NCI-H82 (cell line): ENCODE measurements at regions not wholly inside any gene's neighbourhood (a gene's known extent, or its start where the extent isn't known, plus 50 kb on each side); places are given as distances from the start of the nearest gene placed in this dataset.
"Not testable (repeated sequence)": the region's sequence is repeated elsewhere in the genome, so short reads cannot be mapped to it uniquely, and the experiment has no call there.

Experiments used
- DNase-seq: peaks from one replicate; lab custom pipeline; 2025; lab: John Stamatoyannopoulos, UW

DNA sequence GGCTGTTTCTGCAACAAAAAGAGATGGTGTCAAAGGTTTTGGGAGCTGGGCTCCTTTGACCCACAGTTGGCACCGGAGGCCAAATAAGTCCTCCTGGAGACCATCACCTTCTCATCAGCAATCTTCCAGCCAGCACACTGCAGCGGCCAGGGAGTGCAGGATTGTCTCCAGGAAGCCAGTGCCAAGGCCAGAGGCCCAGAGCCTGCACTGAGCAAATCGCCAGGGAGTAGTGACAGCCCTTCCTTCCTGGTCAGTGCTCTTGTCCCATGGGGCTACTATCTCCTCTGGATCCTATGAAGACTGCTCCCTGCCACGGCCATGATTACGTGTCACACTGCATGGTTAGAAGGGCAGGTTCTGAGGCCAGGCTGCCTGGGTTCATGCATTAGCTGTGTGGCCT lies 134.3 kb upstream of the CRHR1 start:
- DNase-seq: no peak

DNA sequence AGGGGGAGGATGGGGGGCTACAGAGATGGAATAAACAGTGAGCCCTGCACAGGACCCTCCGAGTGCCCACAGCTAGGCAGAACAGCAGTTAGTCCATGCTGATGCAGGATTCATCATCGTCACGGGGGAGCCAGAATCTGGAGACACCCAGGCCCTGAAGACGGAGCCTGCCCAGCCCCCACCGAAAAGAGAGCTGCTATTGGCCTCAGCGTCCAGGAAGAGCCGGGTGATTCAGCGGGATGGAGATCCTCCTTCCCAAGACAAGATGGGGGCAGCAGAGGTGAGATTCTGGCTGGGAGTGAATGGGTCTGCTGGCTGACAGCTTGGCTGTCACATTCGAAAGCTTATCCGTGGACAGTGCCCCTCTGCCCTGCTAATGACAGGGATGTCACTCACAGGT lies 133.6 kb upstream of the CRHR1 start:
- DNase-seq: peak; percentile 45

DNA sequence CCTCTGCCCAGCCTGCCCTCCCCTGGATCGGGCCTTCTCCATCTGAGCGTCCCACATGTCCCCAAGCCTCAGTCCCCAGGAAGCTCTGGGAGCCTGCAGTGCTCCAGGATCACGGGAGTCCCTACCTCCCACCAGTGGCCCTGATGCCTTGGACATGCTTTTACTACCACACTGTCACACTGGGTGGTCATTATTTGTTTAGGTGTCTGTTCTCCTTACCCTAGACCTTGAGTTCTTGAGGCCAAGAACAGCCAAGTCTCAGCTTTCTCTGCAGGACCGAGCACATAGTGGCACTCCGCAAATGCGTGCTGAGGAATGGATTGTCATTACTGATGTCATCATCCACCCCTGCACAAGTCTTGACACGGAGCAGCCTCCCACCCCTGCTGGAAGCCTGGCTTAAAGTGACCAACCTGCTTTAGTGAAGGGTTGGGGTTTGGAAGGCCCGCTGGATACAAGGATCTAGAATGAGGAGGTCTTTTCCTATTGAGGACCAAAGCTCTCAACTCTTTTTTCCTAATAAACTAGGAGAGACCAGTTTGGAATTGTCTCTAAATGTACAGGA lies 132.9 kb upstream of the CRHR1 start:
- no peak for DNase-seq

DNA sequence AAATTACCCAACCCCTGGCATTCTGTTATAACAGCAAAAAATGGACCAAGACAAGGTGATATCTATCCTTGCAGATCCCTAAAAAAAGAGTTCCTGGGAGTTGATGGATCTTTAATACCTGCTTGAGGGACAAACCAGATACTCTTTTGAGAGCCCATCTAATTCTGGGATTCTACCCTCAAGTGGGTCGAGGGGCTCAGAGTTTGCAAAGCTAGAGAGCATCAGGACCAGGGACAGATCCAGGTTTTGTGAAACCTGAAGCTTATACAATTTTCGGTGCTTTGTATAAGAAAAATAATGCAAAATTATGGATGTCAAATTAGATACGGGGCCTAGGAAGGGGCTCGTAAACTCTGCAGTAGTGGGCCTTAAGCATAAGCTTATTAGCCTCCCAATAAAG lies 130.5 kb upstream of the CRHR1 start:
- peak; percentile 67 for DNase-seq

DNA sequence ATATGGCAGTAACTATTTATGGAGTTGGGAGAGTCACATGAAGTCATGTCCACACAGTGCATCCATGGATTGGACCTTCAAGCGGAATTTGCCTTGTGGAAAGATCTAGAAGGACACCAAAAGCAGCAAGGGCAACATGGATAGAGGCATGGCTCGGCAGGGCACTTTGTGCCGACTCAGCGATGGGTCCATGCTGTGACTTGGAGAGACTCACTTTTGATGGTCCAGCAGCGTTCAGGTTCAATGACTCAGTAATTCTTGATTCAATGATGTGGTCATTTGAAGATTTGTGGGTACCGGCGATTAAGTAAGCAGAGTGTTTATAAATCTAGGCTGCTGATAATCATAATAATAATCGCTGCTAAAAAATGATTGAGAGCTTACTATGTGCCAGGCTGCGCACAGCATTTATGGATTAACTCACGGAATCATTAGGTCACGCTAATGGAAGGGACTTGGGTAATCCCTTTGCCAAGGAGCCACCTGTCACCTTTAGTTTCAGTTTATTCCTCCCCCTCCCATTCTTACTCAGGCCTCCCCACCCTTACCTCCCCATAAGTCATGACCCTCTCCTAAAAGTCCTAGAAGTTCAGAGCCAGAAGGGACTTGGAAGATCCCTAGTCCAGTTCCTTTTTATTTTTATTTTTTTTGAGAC lies 127.5 kb upstream of the CRHR1 start:
- peak; percentile 94 for DNase-seq

DNA sequence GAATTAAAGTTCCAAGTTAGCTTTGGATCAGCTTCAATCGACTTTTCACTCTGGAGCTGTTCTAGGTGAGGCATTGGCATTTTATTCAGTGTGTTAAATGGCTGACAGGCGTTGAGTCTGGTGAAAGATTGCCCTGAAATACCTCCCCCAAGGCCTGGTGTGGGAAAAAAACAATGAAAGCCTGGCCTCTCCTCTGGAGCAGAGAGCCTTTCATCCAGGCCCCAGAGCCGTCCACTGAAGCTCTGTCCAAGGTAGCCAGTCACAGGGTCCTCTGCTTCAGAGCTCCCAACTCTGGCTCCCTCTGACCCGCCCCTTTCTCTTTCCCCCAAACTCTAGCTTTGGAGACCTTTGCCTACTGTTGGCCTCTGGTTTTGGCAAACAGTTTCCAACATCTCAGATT lies 123.6 kb upstream of the CRHR1 start:
- DNase-seq: no peak

DNA sequence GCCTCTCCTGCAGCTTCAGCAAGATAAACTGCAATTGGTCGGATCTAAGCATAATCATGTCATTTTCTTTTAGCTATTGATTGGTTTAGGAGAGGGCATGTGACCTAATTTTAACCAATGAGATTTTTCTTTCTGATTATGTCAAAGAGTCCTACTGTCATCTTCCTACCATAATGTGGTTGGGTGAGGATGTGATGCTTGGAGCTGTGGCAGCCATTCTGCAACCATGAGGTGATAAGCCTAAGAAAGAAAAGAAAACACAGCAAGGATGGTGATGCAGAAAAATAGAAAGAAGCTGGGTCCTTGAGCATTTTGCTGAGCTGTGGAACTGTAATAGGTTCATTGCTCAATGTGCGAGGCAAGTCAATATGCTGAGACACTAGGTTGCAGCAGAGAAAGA lies 121.7 kb upstream of the CRHR1 start:
- no peak for DNase-seq

DNA sequence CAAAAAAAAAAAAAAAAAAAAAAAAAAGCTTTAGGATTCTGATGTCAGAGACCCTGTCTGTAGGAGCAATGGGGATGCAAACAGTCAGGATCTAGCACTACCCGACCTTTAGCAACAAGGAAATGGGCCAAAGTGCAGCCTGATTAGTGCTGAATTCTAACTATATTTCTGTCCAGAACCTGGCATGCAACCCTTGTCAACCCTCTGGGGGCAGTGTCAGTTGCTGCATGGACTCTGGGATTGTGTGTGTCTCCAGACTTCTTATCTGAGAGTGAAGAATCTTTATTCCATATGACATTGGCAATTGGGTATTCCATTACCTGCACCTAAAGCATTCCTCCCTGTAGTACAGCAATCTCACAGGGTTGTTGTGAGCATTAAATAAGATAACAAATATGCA lies 120.3 kb upstream of the CRHR1 start:
- DNase-seq: peak; percentile 41

DNA sequence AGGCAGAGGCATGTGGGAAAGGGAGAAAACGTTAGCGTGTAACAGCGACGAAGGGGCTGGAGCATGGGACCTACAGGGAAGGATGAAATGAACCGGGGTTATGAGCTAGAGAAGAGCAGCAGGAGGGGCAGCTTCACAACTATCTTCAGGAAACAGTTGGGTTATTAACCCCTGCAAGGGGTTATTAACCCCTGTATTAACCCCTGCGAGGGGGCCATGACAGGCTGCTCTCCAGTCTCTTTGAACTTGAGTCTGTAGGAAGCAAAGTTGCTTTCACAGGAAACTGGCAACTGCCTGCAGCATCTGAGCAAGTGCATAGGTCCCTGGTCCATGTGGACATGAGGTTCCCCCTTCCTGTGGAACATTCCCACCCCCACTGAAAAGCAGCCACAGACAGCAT lies 119.2 kb upstream of the CRHR1 start:
- DNase-seq: no peak

DNA sequence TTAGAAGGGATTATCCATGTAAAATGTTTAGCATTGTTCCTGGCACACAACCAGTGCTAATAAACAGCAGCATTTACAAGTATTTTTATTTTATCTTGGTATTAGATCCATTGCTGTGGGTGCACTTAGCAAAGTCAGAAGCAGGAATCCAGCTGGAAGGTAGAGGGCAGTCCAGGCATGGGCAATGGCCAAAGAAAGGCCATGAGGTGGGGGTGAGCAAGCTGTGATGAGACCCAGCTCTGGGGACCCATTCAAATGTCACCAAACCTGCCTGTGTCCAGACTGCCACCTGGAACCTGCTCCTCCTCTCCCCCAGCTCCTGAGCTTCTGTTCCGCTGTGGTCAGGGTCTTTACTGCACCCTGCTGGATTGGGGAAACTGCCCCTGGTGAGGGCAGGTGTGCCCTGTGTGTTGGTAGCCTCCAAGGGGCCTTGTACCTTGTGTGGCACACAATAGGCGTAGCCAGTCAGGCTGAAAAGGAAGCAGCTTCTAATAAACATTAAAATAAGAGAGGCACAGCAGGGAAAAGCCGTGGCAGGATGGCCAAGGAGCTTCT lies 118.0 kb upstream of the CRHR1 start:
- peak; percentile 58 for DNase-seq

DNA sequence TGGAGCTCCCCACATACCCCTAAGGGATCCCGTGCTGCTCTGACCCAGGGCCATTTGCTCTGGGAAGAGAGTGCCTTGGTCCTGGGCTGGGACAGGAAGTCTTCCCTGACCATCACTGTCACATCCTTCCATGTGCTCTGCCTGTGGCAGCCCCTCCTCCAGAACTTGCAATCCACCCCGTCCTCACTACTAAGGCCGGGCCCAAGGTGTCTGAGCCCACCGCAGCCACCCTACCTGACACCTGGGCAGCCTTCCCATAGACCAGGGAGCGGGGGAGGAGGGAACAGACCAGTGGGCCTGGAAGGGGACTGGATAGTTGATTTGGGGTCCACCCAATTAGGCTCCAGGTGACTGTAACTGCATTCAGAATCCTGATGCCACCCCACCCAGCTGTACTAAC lies 117.5 kb upstream of the CRHR1 start:
- DNase-seq: no peak

DNA sequence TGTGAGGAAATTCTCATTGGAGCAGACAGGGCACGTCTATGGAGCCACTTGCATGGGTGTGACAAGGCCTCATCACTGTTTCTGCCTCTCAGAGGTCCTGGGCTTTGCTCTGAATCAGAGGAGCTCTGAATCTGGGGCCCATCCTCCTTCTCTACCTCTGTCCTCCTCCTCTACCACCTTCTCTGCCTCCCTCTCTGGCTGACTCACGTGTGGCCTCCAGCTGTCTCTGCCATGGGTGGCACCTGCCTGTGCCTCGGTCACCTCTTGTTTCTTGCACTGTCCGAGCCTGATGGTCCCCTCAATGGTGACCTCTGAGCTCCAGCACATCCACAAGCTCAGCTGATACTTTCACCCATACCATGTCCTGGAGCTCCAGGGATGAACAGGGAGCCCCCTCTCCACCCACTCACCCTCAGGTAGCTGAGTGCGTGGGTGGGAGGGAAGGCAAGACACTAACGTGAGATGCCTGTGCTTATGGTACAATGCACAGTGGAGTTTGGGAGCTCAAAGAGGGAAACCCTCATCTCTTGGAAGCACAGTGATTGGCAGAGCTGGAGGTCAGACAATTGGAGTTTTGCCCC lies 116.4 kb upstream of the CRHR1 start:
- no peak for DNase-seq

DNA sequence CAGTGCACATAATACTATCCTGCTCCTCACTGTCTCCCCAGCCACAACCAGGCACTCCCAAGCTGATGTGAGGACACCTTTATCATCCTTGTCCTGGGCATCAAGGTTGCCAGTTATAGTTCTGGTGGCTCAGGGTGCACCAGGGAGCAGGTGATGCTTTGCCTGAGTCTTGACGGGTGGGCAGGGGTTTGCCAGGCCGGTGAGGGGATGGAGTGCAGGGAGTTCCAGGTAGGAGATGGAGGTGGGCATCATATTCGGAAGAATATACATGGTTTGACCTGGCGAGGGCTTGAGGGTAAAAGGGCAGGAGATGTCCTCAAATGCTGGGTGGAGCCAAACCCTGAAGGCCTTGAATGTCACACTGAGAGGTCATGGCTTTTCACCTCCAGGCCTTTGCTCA lies 115.8 kb upstream of the CRHR1 start:
- no peak for DNase-seq

DNA sequence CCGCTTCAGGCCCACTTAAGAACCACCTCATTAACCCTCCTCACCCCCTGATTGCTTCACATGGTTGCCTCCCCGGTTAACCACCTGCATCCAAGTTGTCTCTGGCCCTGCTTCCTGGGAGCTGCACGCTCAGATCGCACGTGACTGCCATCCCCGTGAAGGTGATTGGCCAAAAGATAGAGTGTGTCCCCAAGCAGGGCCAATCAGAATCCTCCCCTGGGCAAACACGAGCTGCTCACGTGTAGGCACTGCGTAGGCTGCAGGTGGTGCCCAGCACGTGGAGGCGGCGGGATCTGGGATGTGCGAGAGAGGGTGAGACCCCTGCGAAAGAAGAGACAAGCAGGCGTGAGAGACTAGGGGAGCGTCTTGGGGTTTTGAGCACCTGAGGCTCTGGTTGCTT lies 111.8 kb upstream of the CRHR1 start:
- DNase-seq: no peak

DNA sequence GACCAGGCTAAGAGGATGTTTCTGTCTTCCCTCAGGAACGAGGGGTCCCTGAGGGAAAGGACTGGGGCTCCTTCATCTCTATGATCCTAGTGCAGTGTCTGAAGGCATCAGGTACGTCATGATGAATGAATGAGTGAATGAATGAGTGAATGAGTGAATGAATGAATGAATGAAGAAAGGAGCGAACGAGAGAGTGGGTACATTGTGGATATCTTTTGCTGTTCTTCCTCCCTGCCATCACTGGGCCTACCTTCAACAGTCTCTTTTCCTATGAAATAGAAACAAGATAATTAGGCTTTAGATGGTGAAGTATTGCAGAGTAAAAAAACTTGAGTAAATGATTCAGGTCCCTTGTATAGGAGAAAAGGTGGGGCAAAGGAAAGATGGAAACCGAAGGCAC lies 111.3 kb upstream of the CRHR1 start:
- DNase-seq: no peak

DNA sequence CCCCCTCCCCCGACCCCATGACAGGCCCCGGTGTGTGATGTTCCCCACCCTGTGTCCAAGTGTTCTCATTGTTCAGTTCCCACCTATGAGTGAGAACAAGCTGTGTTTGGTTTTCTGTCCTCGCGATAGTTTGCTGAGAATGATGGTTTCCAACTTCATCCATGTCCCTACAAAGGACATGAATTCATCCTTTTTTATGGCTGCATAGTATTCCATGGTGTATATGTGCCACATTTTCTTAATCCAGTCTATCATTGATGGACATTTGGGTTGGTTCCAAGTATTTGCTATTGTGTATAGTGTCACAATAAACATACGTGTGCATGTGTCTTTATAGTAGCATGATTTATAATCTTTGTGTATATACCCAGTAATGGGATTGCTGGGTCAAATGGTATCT lies 110.4 kb upstream of the CRHR1 start:
- not testable (repeated sequence) for DNase-seq

DNA sequence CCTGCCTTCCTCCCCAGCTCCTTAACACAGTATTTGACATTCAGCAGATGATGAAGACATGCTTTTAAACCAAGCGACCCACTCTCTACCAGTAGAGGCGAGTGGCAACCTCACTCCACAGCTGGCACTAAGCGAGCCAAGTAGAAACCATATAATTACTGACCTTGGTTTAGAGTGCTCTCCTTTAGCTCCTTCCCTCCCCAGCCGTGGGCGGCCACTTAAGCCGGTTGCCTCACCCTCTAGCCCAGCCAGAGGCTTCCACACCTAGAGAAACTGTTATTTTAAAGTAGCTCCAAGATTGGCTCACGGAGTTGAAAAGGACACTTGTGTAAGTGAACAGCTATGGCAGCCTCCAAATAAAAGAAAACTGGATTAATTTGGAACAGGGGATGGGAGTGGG lies 109.1 kb upstream of the CRHR1 start:
- DNase-seq: no peak

DNA sequence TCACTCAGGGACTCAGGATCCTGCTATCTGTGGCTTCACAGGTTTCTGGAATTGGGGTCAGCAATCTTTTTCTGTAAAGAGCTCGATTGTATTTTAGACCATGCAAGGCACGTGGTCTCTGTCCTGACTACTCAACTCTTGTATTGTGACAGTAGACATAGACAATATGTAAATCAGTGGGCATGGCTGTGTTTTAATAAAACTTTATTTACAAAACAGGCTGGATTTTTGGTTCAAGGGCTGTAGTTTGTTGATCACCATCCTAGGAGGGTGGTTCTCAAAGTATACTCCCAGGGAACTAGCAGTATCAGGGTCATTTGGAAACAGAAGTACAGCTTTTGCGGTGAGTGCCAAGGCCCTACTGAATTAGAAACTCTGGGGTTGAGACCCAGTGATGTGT lies 108.2 kb upstream of the CRHR1 start:
- no peak for DNase-seq

DNA sequence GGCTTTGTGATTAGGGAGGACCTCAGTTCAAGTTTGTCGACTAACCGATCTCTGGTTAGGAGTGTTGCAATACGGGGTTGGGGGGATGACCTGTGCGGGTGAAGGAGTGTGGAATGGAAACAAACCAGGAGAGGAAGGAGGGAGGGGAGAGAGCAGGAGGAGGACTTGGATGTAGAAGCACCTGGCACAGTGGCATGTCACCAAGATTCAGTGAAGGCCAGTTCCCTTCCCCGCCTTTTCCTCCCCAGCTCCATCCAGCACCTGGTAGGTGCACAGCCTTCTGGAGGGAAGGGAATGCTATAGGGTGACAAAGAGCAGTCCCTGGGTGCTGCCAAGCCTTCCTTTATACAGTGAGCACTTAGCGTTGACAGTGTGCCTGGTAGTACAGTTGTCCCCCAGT lies 107.4 kb upstream of the CRHR1 start:
- no peak for DNase-seq

DNA sequence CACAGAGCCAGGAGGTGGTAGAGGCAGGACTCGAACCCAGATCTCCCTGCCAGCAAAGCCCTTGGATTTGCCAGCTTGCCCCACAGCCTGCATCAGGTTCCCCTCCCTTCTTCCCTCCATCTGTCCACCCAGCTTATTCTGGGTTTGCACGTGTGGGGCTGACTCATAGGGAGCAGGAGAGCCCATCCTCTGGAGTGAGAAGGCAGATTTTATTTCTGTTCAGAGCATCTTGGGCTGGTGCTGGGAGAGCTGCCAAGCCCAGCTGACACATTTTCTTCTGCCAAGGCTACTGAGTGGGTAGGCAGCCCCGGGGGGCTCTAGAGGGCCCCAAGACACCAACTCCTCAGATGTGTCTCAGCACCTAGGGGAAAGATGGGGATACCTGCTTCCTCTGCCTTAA lies 106.3 kb upstream of the CRHR1 start:
- DNase-seq: peak; percentile 61

DNA sequence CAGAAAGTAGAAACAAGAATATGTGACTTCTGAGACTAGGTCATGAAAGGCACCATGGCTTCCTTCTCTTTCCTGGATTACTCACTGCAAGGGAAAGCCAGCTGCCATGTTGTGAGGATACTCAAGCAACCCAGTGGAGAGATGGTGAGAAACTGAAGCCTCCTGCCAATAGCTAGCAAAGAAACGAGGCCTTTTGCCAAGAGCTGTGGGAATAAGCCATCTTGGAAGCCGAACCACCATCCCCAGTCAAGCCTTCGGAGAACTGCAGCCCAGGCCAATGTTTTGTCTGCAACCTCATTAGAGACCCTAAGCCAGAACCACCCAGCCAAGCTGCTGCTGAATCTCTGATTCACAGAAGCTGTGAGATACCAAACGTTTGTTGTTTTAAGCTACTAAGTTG lies 104.7 kb upstream of the CRHR1 start:
- DNase-seq: no peak

DNA sequence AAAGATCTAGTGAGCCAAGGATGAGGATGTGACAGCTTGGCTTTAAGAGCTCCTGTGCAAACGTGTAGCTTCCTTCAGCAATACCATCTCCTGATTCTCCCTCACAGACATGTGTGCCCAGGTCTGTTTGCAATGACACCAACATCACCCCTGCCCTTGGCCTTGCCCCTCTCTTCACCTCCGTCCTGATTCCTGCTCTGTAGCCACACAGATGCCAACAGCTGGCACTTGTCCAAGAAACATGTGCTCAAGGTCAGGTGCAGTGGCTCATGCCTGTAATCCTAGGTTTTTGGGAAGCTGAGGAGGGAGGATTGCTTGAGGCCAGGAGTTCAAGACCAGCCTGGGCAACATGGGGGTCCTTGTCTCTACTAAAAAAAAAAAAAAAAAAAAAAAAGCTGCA lies 103.8 kb upstream of the CRHR1 start:
- DNase-seq: peak; percentile 18

DNA sequence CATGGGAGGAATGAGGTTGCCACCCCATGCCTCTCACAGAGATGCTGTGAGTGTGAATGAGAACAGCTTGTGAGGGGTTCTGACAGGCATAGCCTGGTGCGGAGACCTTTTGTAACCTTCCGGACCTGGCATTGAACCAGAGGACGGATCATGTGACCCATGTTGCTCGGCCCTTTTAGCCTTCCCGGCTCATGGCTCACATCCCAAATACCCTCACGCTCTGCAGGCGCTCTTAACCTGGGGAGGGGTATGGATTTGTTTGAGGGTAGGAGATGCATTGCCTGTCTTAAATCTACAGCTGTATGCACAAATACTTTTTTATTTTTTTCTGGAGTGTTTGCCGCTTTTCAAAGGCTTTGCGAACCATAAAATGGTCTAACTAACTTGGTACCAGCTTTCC lies 102.4 kb upstream of the CRHR1 start:
- no peak for DNase-seq

DNA sequence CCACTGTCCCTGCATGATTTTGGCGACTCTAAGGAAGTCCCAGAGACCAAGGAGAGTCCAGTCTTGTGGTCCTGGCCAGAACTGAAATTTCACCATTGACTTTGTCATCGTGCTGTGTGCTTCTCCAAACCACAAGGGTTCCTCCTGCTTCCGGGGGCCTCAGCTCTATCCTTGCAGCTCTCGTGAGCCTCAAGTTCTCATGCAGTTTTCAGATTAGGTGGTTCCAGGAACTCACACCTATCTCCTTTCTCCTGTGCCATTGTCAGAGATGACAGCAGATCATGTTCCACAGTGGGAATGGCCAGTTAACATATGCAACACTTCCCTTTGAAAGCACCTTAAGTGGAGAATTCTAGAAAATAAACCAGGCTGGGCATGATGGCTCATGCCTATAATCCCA lies 97.9 kb upstream of the CRHR1 start:
- no peak for DNase-seq
